MCF 10A (cell line): ENCODE measurements at regions not wholly inside any gene's neighbourhood (a gene's known extent, or its start where the extent isn't known, plus 50 kb on each side); places are given as distances from the start of the nearest gene placed in this dataset.

Source experiments
- BruUV-seq: library from RNA; stranded (reverse); fragments of 400-500 nt; replicated peaks from 2 replicates; lab custom pipeline; 2021; lab: Mats Ljungman, UMichigan
- CTCF ChIA-PET: fragments of 300-600 bp; sonication (Branson Sonifier 250); formaldehyde crosslinking; extraction: SDS; loops from one replicate; lab custom pipeline; 2021; ENCODE audit warnings: antibody characterized with exemption, inconsistent platforms; lab: Yijun Ruan, JAX
- POLR2A ChIA-PET: fragments of 300-600, 350-650 bp; sonication (Branson Sonifier 250); formaldehyde crosslinking; extraction: SDS; loops from one replicate; lab custom pipeline; 2020; ENCODE audit warnings: antibody characterized with exemption, inconsistent platforms; lab: Yijun Ruan, JAX
- DNase-seq: peaks from one replicate; pipeline ENCODE4 v3.0.0-alpha.2; 2018; ENCODE audit not compliant: unreplicated experiment
- H3K27ac Mint-ChIP-seq: one replicate; pipeline ENCODE4 v1.8.0; 2022; ENCODE audit warnings: mild to moderate bottlenecking, low read depth, mixed read lengths; ENCODE audit not compliant: unreplicated experiment
- H3K27me3 Mint-ChIP-seq: one replicate; pipeline ENCODE4 v1.8.0; 2022; ENCODE audit warnings: mixed read lengths; ENCODE audit not compliant: insufficient read depth, unreplicated experiment
- H3K36me3 Mint-ChIP-seq: one replicate; pipeline ENCODE4 v1.8.0; 2022; ENCODE audit warnings: mild to moderate bottlenecking, moderate library complexity, mixed read lengths; ENCODE audit not compliant: insufficient read depth, unreplicated experiment
- H3K4me1 Mint-ChIP-seq: one replicate; pipeline ENCODE4 v1.8.0; 2022; ENCODE audit warnings: mixed read lengths; ENCODE audit not compliant: insufficient read depth, unreplicated experiment
- H3K4me3 Mint-ChIP-seq: one replicate; pipeline ENCODE4 v1.8.0; 2022; ENCODE audit warnings: mild to moderate bottlenecking, moderate library complexity, mixed read lengths; ENCODE audit not compliant: unreplicated experiment
- H3K9me3 Mint-ChIP-seq: one replicate; pipeline ENCODE4 v1.8.0; 2022; ENCODE audit warnings: mixed read lengths; ENCODE audit not compliant: unreplicated experiment
- intact Hi-C: fragments of 100-400 bp; cut with micrococcal nuclease; formaldehyde crosslinking; loops from 2 replicates; pipeline ENCODE4 v1.14.1; 2022
- TF ChIP-seq, protein P1 (sequence below): fragments of 200-600 bp; IDR thresholded peaks from one replicate; pipeline ENCODE4 v1.8.0; 2022; ENCODE audit warnings: antibody characterized with exemption, mild to moderate bottlenecking; ENCODE audit not compliant: unreplicated experiment

- no TSS peak for BruUV-seq
- TF ChIP-seq, protein P1, sequence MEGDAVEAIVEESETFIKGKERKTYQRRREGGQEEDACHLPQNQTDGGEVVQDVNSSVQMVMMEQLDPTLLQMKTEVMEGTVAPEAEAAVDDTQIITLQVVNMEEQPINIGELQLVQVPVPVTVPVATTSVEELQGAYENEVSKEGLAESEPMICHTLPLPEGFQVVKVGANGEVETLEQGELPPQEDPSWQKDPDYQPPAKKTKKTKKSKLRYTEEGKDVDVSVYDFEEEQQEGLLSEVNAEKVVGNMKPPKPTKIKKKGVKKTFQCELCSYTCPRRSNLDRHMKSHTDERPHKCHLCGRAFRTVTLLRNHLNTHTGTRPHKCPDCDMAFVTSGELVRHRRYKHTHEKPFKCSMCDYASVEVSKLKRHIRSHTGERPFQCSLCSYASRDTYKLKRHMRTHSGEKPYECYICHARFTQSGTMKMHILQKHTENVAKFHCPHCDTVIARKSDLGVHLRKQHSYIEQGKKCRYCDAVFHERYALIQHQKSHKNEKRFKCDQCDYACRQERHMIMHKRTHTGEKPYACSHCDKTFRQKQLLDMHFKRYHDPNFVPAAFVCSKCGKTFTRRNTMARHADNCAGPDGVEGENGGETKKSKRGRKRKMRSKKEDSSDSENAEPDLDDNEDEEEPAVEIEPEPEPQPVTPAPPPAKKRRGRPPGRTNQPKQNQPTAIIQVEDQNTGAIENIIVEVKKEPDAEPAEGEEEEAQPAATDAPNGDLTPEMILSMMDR: no peak
- Mint-ChIP-seq H3K27me3 (no peaks in the 10 kb centered on the region), H3K27ac (no peak overlapping the region), H3K4me3 (no peak overlapping the region), H3K9me3 (peaks cover 19% of the 10 kb centered on the region), H3K36me3 (no peaks in the 10 kb centered on the region), H3K4me1 (peaks cover 6% of the 10 kb centered on the region)
- DNase-seq: no peak
- ChIA-PET CTCF (interaction anchor here (0.8 kb wide), 2 partner anchors 14 to 18 kb away, joined by 3 to 5 read pairs; no protein-coding TSS in a partner anchor), POLR2A (interaction anchor here (0.7 to 1.8 kb wide), 3 partner anchors 11 to 560 kb away, joined by 3 to 4 read pairs (median 3); no protein-coding TSS in a partner anchor)
- intact Hi-C loops: no loop called here
Measured at GRCh38 chr11:13109616-13110015, 100.5 kb downstream of the RASSF10 start.

DNA sequence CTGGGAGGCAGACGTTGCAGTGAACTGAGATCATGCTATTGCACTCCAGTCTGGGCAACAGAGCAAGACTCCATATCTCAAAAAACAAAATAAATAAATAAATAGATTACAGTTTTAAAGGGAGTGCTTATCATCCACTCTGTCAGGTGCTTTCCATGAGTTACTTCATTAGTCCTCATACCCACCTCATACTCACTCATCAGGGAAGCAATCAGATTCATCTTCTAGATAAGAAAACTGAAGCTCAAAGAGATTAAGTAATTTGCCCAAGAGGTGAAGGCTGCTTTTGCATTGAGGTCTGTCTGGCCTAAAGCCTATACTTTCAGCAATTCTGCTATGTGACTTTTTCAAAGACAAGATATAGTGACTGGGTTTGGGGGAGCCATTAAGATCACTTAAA, 101.0 kb downstream of the RASSF10 start:
- Mint-ChIP-seq H3K27me3 (no peaks in the 10 kb centered on the region), H3K36me3 (no peaks in the 10 kb centered on the region), H3K4me3 (no peak overlapping the region), H3K9me3 (peaks cover 19% of the 10 kb centered on the region), H3K4me1 (peaks cover 6% of the 10 kb centered on the region), H3K27ac (no peak overlapping the region)
- DNase-seq: no peak
- ChIA-PET CTCF (interaction anchor here (0.8 kb wide), 1 partner anchor 19 kb away, joined by 3 read pairs; no protein-coding TSS in a partner anchor), POLR2A (interaction anchor here (0.6 to 1.8 kb wide), 3 partner anchors 10 to 938 kb away, joined by 3 to 4 read pairs (median 3); no protein-coding TSS in a partner anchor)
- intact Hi-C loops: no loop called here
- TF ChIP-seq, protein P1: no peak
- BruUV-seq: no TSS peak

DNA sequence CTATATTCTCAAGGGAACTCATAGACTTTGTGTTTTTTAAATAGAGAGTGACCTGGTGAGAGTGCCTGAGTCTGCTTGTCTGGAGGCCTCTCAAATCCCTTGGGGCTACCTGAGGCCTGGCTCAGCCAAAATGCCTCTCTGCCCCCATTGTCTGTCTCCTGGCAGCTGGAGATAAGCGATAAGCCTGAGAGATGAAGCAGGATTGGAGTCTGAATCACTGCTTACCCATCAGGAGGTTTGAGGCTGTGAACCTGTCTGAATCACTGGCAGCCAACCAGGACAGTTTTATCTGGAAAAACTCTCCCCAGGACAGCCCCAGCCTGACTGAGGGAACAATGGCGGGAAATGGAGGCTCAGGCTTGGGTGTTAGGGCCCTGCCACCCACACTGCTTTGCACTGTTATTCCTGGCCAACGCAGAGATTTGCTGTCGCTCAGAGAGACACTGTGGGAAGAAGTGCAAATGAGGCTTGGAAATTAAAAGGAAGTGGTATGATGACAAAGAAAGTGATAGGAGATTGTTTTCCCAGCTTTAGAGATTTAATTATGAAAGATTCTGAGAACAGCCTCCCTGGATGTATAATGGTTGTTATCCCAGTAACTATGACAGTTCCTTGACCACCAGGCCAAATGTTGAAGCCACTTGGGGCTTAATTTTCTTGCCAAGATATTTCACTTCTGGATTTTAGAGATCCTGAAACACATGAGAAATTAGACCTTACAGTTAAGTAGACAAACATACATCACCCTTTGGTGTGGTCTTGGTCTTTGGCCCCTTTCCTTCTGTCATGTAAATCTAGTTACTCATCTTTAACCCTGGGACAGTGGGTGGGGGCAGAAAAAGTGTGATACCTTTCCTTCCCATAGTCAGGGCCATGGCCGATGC, 102.1 kb downstream of the RASSF10 start:
- TF ChIP-seq, protein P1: no peak
- H3K9me3 Mint-ChIP-seq: peaks cover 19% of the 10 kb centered on the region
- POLR2A ChIA-PET: interaction anchor here (1.2 kb wide), 1 partner anchor 16 kb away, joined by 4 read pairs; no protein-coding TSS in a partner anchor
- H3K27me3 Mint-ChIP-seq: no peaks in the 10 kb centered on the region
- H3K4me1 Mint-ChIP-seq: peaks cover 6% of the 10 kb centered on the region
- no peak for DNase-seq
- H3K4me3 Mint-ChIP-seq: no peak overlapping the region
- H3K36me3 Mint-ChIP-seq: no peaks in the 10 kb centered on the region
- CTCF ChIA-PET: no interaction called here
- BruUV-seq: no TSS peak
- intact Hi-C loops: no loop called here
- H3K27ac Mint-ChIP-seq: no peak overlapping the region

DNA sequence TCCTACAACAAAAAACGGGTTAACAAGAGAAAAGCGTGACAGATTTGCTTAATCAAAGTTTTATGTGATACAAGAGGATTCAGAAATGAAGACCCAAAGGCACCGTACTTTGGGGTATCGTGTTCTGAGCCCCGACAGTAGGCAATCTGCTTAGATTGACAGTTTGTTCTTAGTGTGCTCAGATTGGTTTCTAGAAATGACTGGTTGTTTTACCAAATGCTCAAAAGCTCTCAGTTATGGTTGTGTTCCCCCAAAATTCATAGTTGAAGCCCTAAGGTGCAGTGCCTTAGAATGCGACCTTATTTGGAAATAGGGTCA, 102.7 kb downstream of the RASSF10 start:
- H3K9me3 Mint-ChIP-seq: peaks cover 19% of the 10 kb centered on the region
- H3K4me1 Mint-ChIP-seq: peaks cover 6% of the 10 kb centered on the region
- intact Hi-C loops: no loop called here
- H3K27me3 Mint-ChIP-seq: no peaks in the 10 kb centered on the region
- ChIA-PET POLR2A (no interaction called here), CTCF (interaction anchor here (0.9 kb wide), 1 partner anchor 40 kb away, joined by 3 read pairs; no protein-coding TSS in a partner anchor)
- TF ChIP-seq, protein P1: no peak
- no TSS peak for BruUV-seq
- no peak for DNase-seq
- H3K27ac Mint-ChIP-seq: no peak overlapping the region
- H3K36me3 Mint-ChIP-seq: no peaks in the 10 kb centered on the region
- no peak overlapping the region for H3K4me3 Mint-ChIP-seq
